HCEC 1CT (cell line): ENCODE measurements at regions not wholly inside any gene's neighbourhood (a gene's known extent, or its start where the extent isn't known, plus 50 kb on each side); places are given as distances from the start of the nearest gene placed in this dataset.
A peak's percentile ranks its signal among the peaks of the same experiment; 100 is the strongest.

Source experiments
- DNase-seq: peaks from one replicate; pipeline ENCODE4 v3.0.0-alpha.2; 2017

- DNase-seq = peak; percentile 3
These were observed 247.7 kb downstream of the IL20RB start for GRCh38 chr3:137205394-137206045.

- DNase-seq = no peak
These were observed 249.8 kb downstream of the IL20RB start for GRCh38 chr3:137207616-137208015.

GRCh38 chr3:137217733-137218132 lies 259.9 kb downstream of the IL20RB start:
- DNase-seq = no peak

GRCh38 chr3:137219801-137220445 lies 262.1 kb downstream of the IL20RB start:
- DNase-seq = no peak

- DNase-seq = no peak
These were observed 265.0 kb downstream of the IL20RB start for GRCh38 chr3:137222736-137223225.

- no peak for DNase-seq
These were observed 266.7 kb downstream of the IL20RB start for GRCh38 chr3:137224464-137224863.

GRCh38 chr3:137242836-137243400 lies 285.1 kb downstream of the IL20RB start:
- no peak for DNase-seq

- no peak for DNase-seq
These were observed 288.7 kb downstream of the IL20RB start for GRCh38 chr3:137246491-137246890.

GRCh38 chr3:137249311-137249940 lies 291.6 kb downstream of the IL20RB start:
- no peak for DNase-seq

GRCh38 chr3:137259089-137259488 lies 301.3 kb downstream of the IL20RB start:
- no peak for DNase-seq

- no peak for DNase-seq
These were observed 301.9 kb downstream of the IL20RB start for GRCh38 chr3:137259701-137260100.

- DNase-seq = no peak
These were observed 306.5 kb downstream of the IL20RB start for GRCh38 chr3:137264071-137264820.

GRCh38 chr3:137264843-137265330 lies 307.1 kb downstream of the IL20RB start:
- DNase-seq = no peak

- DNase-seq = no peak
These were observed 325.1 kb downstream of the IL20RB start for GRCh38 chr3:137282871-137283270.

GRCh38 chr3:137285924-137286323 lies 328.1 kb downstream of the IL20RB start:
- DNase-seq = no peak

GRCh38 chr3:137293086-137293485 lies 335.3 kb downstream of the IL20RB start:
- DNase-seq = no peak

- DNase-seq = no peak
These were observed 336.4 kb downstream of the IL20RB start for GRCh38 chr3:137294139-137294538.

GRCh38 chr3:137294839-137295238 lies 337.1 kb downstream of the IL20RB start:
- DNase-seq = no peak

- no peak for DNase-seq
These were observed 337.6 kb downstream of the IL20RB start for GRCh38 chr3:137295336-137295735.

- no peak for DNase-seq
These were observed 338.3 kb downstream of the IL20RB start for GRCh38 chr3:137296116-137296515.

- no peak for DNase-seq
These were observed 340.0 kb downstream of the IL20RB start for GRCh38 chr3:137297770-137298169.

GRCh38 chr3:137300703-137301102 lies 342.9 kb downstream of the IL20RB start:
- DNase-seq = no peak
